H1 (cell line): ENCODE measurements at regions not wholly inside any gene's neighbourhood (a gene's known extent, or its start where the extent isn't known, plus 50 kb on each side); places are given as distances from the start of the nearest gene placed in this dataset.
A peak's percentile ranks its signal among the peaks of the same experiment; 100 is the strongest.

ENCODE experiments used
- CTCF ChIA-PET: fragments of 300-600 bp; sonication (Branson Sonifier 250); formaldehyde crosslinking; loops from one replicate; lab custom pipeline; 2021; ENCODE audit not compliant: partially characterized antibody; lab: Charles Lee
- POLR2A ChIA-PET: fragments of 300-600 bp; sonication (Branson Sonifier 250); formaldehyde crosslinking; loops from one replicate; lab custom pipeline; 2021; ENCODE audit warnings: inconsistent platforms; ENCODE audit not compliant: partially characterized antibody; lab: Charles Lee
- DNase-seq, 2 experiments: peaks; one replicate each; pipeline versions ENCODE4 v3.0.0 to v3.0.0-alpha.2; 2010 to 2022; ENCODE audit warnings: low spot score in 2 of 2, low read depth in 1 of 2, mixed read lengths in 1 of 2
- FAIRE-seq: peaks from 2 replicates; lab custom pipeline; 2011; peaks lifted over from hg19 to GRCh38; lab: Jason Lieb, UNC
- H2AFZ ChIP-seq: 2 replicates; pipeline ENCODE4 v1.8.1; 2012; ENCODE audit warnings: low read length, inconsistent platforms
- H2AK5ac ChIP-seq: 2 replicates; pipeline ENCODE4 v1.6.1; 2013; ENCODE audit warnings: low read depth, low read length
- H2BK120ac ChIP-seq: replicated peaks from 2 replicates; pipeline ENCODE3; 2013; ENCODE audit warnings: low read depth, low read length, inconsistent platforms
- H2BK12ac ChIP-seq: 2 replicates; pipeline ENCODE4 v1.6.1; 2013; ENCODE audit warnings: low read depth, low read length
- H2BK15ac ChIP-seq: 2 replicates; pipeline ENCODE4 v1.6.1; 2013; ENCODE audit warnings: low read length
- H2BK20ac ChIP-seq: 2 replicates; pipeline ENCODE4 v1.6.1; 2013; ENCODE audit warnings: low read length
- H2BK5ac ChIP-seq: 2 replicates; pipeline ENCODE4 v1.6.1; 2013; ENCODE audit warnings: low read depth, low read length
- H3K14ac ChIP-seq: 2 replicates; pipeline ENCODE4 v1.6.1; 2013; ENCODE audit warnings: inconsistent platforms; ENCODE audit not compliant: insufficient read length
- H3K18ac ChIP-seq: 2 replicates; pipeline ENCODE4 v1.6.1; 2013; ENCODE audit warnings: low read length; ENCODE audit errors: extremely low read depth
- H3K23ac ChIP-seq: 2 replicates; pipeline ENCODE4 v1.6.1; 2013; ENCODE audit warnings: inconsistent platforms; ENCODE audit not compliant: insufficient read length
- H3K23me2 ChIP-seq: 2 replicates; pipeline ENCODE4 v1.6.1; 2013; ENCODE audit warnings: low read depth, low read length
- H3K27ac ChIP-seq: 2 replicates; pipeline ENCODE4 v1.6.1; 2011; ENCODE audit warnings: low read depth, low read length, inconsistent platforms
- H3K27me3 ChIP-seq, 4 experiments: replicated peaks in 1 of 4; 1 replicate in 1 of 4; 2 replicates in 3 of 4; pipeline versions ENCODE4 v1.6.1 to v1.8.1; 2011 to 2013; ENCODE audit warnings: low read length in 3 of 4, mild to moderate bottlenecking in 3 of 4, inconsistent platforms in 2 of 4, mixed read lengths in 2 of 4, moderate library complexity in 1 of 4; ENCODE audit not compliant: control insufficient read depth in 3 of 4, insufficient read depth in 3 of 4; ENCODE audit errors: extremely low read depth in 1 of 4
- H3K36me3 ChIP-seq, 4 experiments: 2 replicates each; pipeline versions ENCODE4 v1.6.1 to v1.8.1; 2011 to 2013; ENCODE audit warnings: mild to moderate bottlenecking in 4 of 4, low read length in 3 of 4, moderate library complexity in 2 of 4, control low read depth in 1 of 4, inconsistent platforms in 1 of 4; ENCODE audit not compliant: insufficient read depth in 4 of 4, control insufficient read depth in 2 of 4
- H3K4ac ChIP-seq: replicated peaks from 2 replicates; pipeline ENCODE3; 2013; ENCODE audit warnings: low read length, low read depth, mixed read lengths, inconsistent platforms; ENCODE audit not compliant: insufficient read length
- H3K4me1 ChIP-seq, 4 experiments: replicated peaks in 1 of 4; 1 replicate in 1 of 4; 2 replicates in 3 of 4; pipeline versions ENCODE4 v1.6.1 to v1.8.1; 2011 to 2013; ENCODE audit warnings: low read length in 3 of 4, inconsistent platforms in 2 of 4, mixed read lengths in 1 of 4; ENCODE audit not compliant: insufficient read depth in 4 of 4, control insufficient read depth in 3 of 4
- H3K4me2 ChIP-seq, 2 experiments: 2 replicates each; pipeline versions ENCODE4 v1.6.1 to v1.8.1; 2011 to 2013; ENCODE audit warnings: low read depth in 2 of 2, low read length in 2 of 2, control low read depth in 1 of 2, inconsistent platforms in 1 of 2, mild to moderate bottlenecking in 1 of 2; ENCODE audit not compliant: insufficient read depth in 1 of 2
- H3K4me3 ChIP-seq, 4 experiments: fragments of 200-600, 300-600 bp in 1 of 4; sonication (generic), shearing (Covaris generic), sonication (Bioruptor Twin) in 1 of 4; 2 replicates each; pipeline versions ENCODE4 v1.5.1 to v1.8.1; 2011 to 2016; ENCODE audit warnings: low read length in 4 of 4, low read depth in 3 of 4, control low read depth in 2 of 4, inconsistent platforms in 2 of 4, mild to moderate bottlenecking in 2 of 4, mixed read lengths in 1 of 4, moderate library complexity in 1 of 4; ENCODE audit not compliant: insufficient read depth in 2 of 4; ENCODE audit errors: extremely low read depth in 1 of 4
- H3K56ac ChIP-seq: replicated peaks from 2 replicates; pipeline ENCODE3; 2013; ENCODE audit warnings: low read depth, mild to moderate bottlenecking, mixed read lengths, low read length, inconsistent platforms; ENCODE audit not compliant: insufficient read length
- H3K79me1 ChIP-seq: 2 replicates; pipeline ENCODE4 v1.6.1; 2013; ENCODE audit warnings: low read depth, low read length, control low read depth
- H3K79me2 ChIP-seq, 2 experiments: 2 replicates each; pipeline versions ENCODE4 v1.6.1 to v1.8.1; 2012 to 2013; ENCODE audit warnings: low read length in 2 of 2, mild to moderate bottlenecking in 2 of 2, inconsistent platforms in 1 of 2; ENCODE audit not compliant: insufficient read depth in 2 of 2, control insufficient read depth in 1 of 2
- H3K9ac ChIP-seq, 4 experiments: replicated peaks in 1 of 4; 1 replicate in 1 of 4; 2 replicates in 3 of 4; pipeline versions ENCODE4 v1.6.1 to v1.8.1; 2011 to 2013; ENCODE audit warnings: low read depth in 3 of 4, low read length in 3 of 4, control low read depth in 2 of 4, mild to moderate bottlenecking in 2 of 4, moderate library complexity in 2 of 4, inconsistent platforms in 1 of 4; ENCODE audit errors: extremely low read depth in 1 of 4
- H3K9me3 ChIP-seq, 2 experiments: 2 replicates each; pipeline versions ENCODE4 v1.6.1 to v1.8.1; 2012 to 2013; ENCODE audit warnings: mild to moderate bottlenecking in 2 of 2, moderate library complexity in 2 of 2, control low read depth in 1 of 2, inconsistent platforms in 1 of 2, low read depth in 1 of 2, low read length in 1 of 2, mixed read lengths in 1 of 2; ENCODE audit not compliant: insufficient read depth in 2 of 2
- H4K20me1 ChIP-seq, 2 experiments: replicated peaks in 1 of 2; 2 replicates each; pipeline versions ENCODE3 to v1.8.1; 2011 to 2013; ENCODE audit warnings: inconsistent platforms in 2 of 2, low read length in 2 of 2, mild to moderate bottlenecking in 1 of 2; ENCODE audit not compliant: insufficient read depth in 2 of 2, control insufficient read depth in 1 of 2
- H4K5ac ChIP-seq: 2 replicates; pipeline ENCODE4 v1.6.1; 2013; ENCODE audit warnings: low read length, low read depth, mixed read lengths, inconsistent platforms; ENCODE audit not compliant: insufficient read length
- H4K8ac ChIP-seq: 2 replicates; pipeline ENCODE4 v1.8.0; 2013; ENCODE audit warnings: mild to moderate bottlenecking, moderate library complexity, low read length, inconsistent platforms; ENCODE audit not compliant: insufficient read depth; ENCODE audit errors: extremely low read depth
- H4K91ac ChIP-seq: replicated peaks from 2 replicates; pipeline ENCODE3; 2013; ENCODE audit warnings: low read length, mixed read lengths, inconsistent platforms; ENCODE audit not compliant: insufficient read length
- CBX5 ChIP-seq: fragments of 300-800, 300-1000 bp; sonication (generic); IDR thresholded peaks from 2 replicates; pipeline ENCODE4 v1.7.1; 2016; ENCODE audit warnings: antibody characterized with exemption, low read length, low read depth
- CHD2 ChIP-seq: IDR thresholded peaks from 2 replicates; pipeline ENCODE4 v1.6.1; 2012; ENCODE audit warnings: low read length, improper control_type of control experiment
- EZH2 ChIP-seq: fragments of 200-600 bp; sonication (generic); IDR thresholded peaks from 2 replicates; pipeline ENCODE4 v1.7.1; 2012; ENCODE audit warnings: low read depth, mild to moderate bottlenecking, moderate library complexity, low read length, inconsistent platforms; ENCODE audit not compliant: severe bottlenecking
- KDM4A ChIP-seq: IDR thresholded peaks from one replicate; pipeline ENCODE4 v1.7.1; 2012; ENCODE audit warnings: low read depth, mild to moderate bottlenecking, moderate library complexity, low read length, inconsistent platforms; ENCODE audit not compliant: severe bottlenecking
- POLR2AphosphoS5 ChIP-seq: IDR thresholded peaks from 2 replicates; pipeline ENCODE4 v1.6.1; 2011; ENCODE audit warnings: low read depth, low read length
- RAD21 ChIP-seq, 2 experiments: IDR thresholded peaks in 1 of 2; conservative IDR thresholded peaks in 1 of 2; 2 replicates each; pipeline ENCODE4 v1.6.1; 2011; ENCODE audit warnings: low read depth in 2 of 2, low read length in 2 of 2, improper control_type of control experiment in 1 of 2, inconsistent platforms in 1 of 2, mild to moderate bottlenecking in 1 of 2, moderate library complexity in 1 of 2
- TCF12 ChIP-seq: IDR thresholded peaks from 2 replicates; pipeline ENCODE4 v1.6.1; 2011; ENCODE audit warnings: low read depth, mild to moderate bottlenecking, low read length
- WGBS, 2 experiments: shearing (Covaris generic) in 1 of 2; methylation state at CpG; one replicate each; pipeline versions ENCODE4 v1.1.6 to v1.1.7; 2013 to 2015; ENCODE audit warnings: low lambda C conversion rate in 2 of 2, mixed read lengths in 2 of 2, inconsistent platforms in 1 of 2, low coverage in 1 of 2, missing lambda C conversion rate in 1 of 2; ENCODE audit not compliant: insufficient replicate concordance in 2 of 2, insufficient coverage in 1 of 2, insufficient read length in 1 of 2; ENCODE audit errors: extremely low coverage in 1 of 2, missing lambda C conversion rate in 1 of 2; 5-methylcytosine and 5-hydroxymethylcytosine counted together
- TF ChIP-seq, protein P1 (sequence below): IDR thresholded peaks from 2 replicates; pipeline ENCODE4 v1.6.1; 2012; ENCODE audit warnings: inconsistent platforms

- peaks cover 2 to 7% of the 10 kb centered on the region in 2 experiments for H4K20me1 ChIP-seq
- H4K91ac ChIP-seq: no peak overlapping the region
- no peak overlapping the region for H2BK5ac ChIP-seq
- 0% methylated on average over 33 of the region's 74 CpGs; no CpG with 5 or more reads in 1 of the 2 experiments for WGBS, 2 experiments
- H3K9me3 ChIP-seq: no peaks in the 10 kb centered on the region
- peak in 1 of 2 experiments; percentile 74 for DNase-seq
- no peak overlapping the region for H2BK20ac ChIP-seq
- H3K4me2 ChIP-seq: peak overlapping the region; percentile 77 to 97
- H2BK12ac ChIP-seq: peak overlapping the region; percentile 50; the same call in 1 of the 2 replicates
- 0 out of 2 replicates have a peak overlapping the region, but pooled peaks have one; percentile 9 for H2AFZ ChIP-seq
- no peak for FAIRE-seq
- no peak overlapping the region for H2BK120ac ChIP-seq
- H3K23ac ChIP-seq: no peak overlapping the region
- no peak overlapping the region for H3K27ac ChIP-seq
- H3K23me2 ChIP-seq: peaks cover 15% of the 10 kb centered on the region; the same call in 1 of the 2 replicates
- no peak overlapping the region for H2AK5ac ChIP-seq
- H4K8ac ChIP-seq: peak overlapping the region; percentile 57; the same call in 1 of the 2 replicates
- H3K4me1 ChIP-seq: peaks cover 0 to 4% (median 4%) of the 10 kb centered on the region in 4 experiments; a peak in 4 of 7 replicates
- no peaks in the 10 kb centered on the region for H3K79me1 ChIP-seq
- TF ChIP-seq CHD2: no peak
- no peak for TF ChIP-seq CBX5
- no peak for TF ChIP-seq POLR2AphosphoS5
- TF ChIP-seq KDM4A: peak; percentile 65
- TF ChIP-seq, protein P1, sequence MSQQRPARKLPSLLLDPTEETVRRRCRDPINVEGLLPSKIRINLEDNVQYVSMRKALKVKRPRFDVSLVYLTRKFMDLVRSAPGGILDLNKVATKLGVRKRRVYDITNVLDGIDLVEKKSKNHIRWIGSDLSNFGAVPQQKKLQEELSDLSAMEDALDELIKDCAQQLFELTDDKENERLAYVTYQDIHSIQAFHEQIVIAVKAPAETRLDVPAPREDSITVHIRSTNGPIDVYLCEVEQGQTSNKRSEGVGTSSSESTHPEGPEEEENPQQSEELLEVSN: no peak
- peak; percentile 11 for TF ChIP-seq EZH2
- TF ChIP-seq TCF12: no peak
- TF ChIP-seq RAD21 (IDR thresholded peaks at IDR 0.05 in 1 of 2, conservative IDR thresholded peaks at IDR 0.05 in 1 of 2; ENCODE audit: low read depth in 2 of 2, low read length in 2 of 2): peak in 1 of 2 experiments; percentile 5; a peak in 1 of 4 replicates
- no peak overlapping the region for H3K14ac ChIP-seq
- peaks cover 0 to 20% of the 10 kb centered on the region in 2 experiments; a peak in 1 of 4 replicates for H3K79me2 ChIP-seq
- H3K4me3 ChIP-seq: peak overlapping the region; percentile 65 to 85 (median 73)
- H3K18ac ChIP-seq: peak overlapping the region; percentile 51
- CTCF ChIA-PET: interaction anchor here (0.6 to 2.5 kb wide), 20 partner anchors 9 to 696 kb away, joined by 3 to 9 read pairs (median 4); partner anchors contain the start of gene SVIL
- POLR2A ChIA-PET: interaction anchor here (0.9 to 1.5 kb wide), 2 partner anchors 9 to 44 kb away, joined by 3 to 4 read pairs; no protein-coding TSS in a partner anchor
- no peak overlapping the region for H4K5ac ChIP-seq
- no peaks in the 10 kb centered on the region for H3K36me3 ChIP-seq
- no peak overlapping the region; a peak in 1 of 7 replicates for H3K9ac ChIP-seq
- H3K27me3 ChIP-seq: peaks cover 0 to 35% (median 24%) of the 10 kb centered on the region in 4 experiments; a peak in 6 of 7 replicates
- H2BK15ac ChIP-seq: no peak overlapping the region
- no peak overlapping the region for H3K4ac ChIP-seq
- no peak overlapping the region for H3K56ac ChIP-seq
Observed at GRCh38 chr10:29736366-29737073, 101.7 kb upstream of the SVIL start.
